ENCODE measurements at regions not wholly inside any gene's neighbourhood (a gene's known extent, or its start where the extent isn't known, plus 50 kb on each side); places are given as distances from the start of the nearest gene placed in this dataset.

DNA sequence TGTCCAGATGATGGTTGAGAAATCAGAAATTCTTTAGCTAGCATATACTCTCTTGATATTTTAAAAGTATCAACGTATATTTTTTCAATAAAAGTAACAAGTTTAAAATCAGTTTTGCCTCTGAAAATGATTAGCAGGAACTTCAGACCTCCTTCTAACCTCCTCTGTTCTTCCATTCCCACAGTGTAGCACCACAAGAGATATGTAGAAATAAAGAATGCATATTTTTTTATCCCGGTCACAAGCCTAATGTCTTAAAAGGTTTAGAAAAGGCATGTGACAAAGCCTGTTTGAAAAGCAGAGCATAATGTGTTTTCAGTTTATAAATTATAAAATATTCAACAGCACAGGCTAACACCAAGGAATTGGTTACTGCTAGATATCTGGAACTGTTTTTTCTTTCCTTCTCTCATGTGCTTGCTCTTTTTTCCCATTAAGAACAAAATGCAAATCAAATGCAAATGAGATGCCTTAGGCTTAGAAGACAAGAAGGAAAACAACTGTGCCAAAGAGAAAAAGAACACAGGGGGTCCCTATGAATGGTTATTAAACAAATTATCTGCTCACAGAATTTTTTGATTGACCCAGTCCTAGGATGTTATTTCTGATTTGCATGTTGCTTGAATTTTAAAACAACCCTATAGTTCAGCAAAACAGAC, 351.7 kb upstream of the FAM241A start:
- Histone ChIP-seq H3F3A (ENCODE audit: insufficient read depth, low read length, poor library complexity, severe bottlenecking) (peaks cover 3% of the 10 kb centered on the region), H3K4me2 (ENCODE audit: low read length) (no peak overlapping the region)

DNA sequence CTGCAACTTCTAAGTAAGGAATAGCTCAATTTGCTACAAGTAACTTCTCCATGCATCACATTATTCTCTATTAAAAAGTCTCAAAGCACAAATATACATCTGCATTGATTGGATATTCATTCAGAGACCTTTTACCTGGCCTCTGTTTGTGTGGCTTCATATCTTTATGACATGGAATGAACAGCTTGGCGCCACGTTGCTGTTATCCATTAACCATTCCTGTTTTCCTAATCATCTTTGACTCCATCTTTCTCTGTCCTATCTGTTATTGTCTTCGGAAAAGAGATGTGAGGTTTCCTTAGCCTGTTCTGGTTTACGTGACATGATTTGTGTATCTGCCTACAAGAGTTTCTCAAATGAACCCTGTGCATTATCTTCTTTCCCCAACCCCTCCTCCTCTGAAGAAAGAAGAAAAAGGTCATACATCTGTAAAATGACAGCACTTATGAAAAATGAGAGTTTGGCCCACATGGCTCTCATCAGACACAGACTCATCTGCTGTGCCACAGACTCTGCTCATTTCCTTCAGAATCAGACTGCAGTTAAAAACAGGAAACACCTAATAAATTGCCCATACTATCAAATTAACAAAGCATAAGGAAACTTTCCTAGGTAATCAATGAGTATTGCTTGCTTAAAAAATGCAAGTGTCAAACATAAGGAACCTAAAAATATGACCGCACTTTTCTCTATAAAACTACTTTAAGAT, 347.6 kb upstream of the FAM241A start:
- no peaks in the 10 kb centered on the region for H3K9me2 ChIP-seq (ENCODE audit: insufficient read depth, low read length)
- no peak overlapping the region for H3K9ac ChIP-seq (ENCODE audit: low read length)
- H3K36me3 ChIP-seq (ENCODE audit: insufficient read depth, low read length), result no peaks in the 10 kb centered on the region
- no peak overlapping the region for H2AFZ ChIP-seq (ENCODE audit: low read depth, low read length)
- H4K20me1 ChIP-seq (ENCODE audit: insufficient read depth), result no peaks in the 10 kb centered on the region
- H3K4me2 ChIP-seq (ENCODE audit: low read length), result no peak overlapping the region
- H3K27ac ChIP-seq (ENCODE audit: low read length), result no peak overlapping the region
- H3K79me2 ChIP-seq (replicated peaks; ENCODE audit: insufficient read depth, low read length), result no peaks in the 10 kb centered on the region
- peaks cover 3% of the 10 kb centered on the region for H3F3A ChIP-seq (ENCODE audit: insufficient read depth, low read length, poor library complexity, severe bottlenecking)
- no peak overlapping the region for H3K4me3 ChIP-seq (ENCODE audit: low read length)
- no peaks in the 10 kb centered on the region for H3K27me3 ChIP-seq (ENCODE audit: insufficient read depth, low read depth, low read length)
- no peak for TF ChIP-seq EZH2 (IDR thresholded peaks at IDR 0.05; ENCODE audit: borderline replicate concordance, insufficient read depth, low read length, poor library complexity, severe bottlenecking)
- TF ChIP-seq, protein P1, sequence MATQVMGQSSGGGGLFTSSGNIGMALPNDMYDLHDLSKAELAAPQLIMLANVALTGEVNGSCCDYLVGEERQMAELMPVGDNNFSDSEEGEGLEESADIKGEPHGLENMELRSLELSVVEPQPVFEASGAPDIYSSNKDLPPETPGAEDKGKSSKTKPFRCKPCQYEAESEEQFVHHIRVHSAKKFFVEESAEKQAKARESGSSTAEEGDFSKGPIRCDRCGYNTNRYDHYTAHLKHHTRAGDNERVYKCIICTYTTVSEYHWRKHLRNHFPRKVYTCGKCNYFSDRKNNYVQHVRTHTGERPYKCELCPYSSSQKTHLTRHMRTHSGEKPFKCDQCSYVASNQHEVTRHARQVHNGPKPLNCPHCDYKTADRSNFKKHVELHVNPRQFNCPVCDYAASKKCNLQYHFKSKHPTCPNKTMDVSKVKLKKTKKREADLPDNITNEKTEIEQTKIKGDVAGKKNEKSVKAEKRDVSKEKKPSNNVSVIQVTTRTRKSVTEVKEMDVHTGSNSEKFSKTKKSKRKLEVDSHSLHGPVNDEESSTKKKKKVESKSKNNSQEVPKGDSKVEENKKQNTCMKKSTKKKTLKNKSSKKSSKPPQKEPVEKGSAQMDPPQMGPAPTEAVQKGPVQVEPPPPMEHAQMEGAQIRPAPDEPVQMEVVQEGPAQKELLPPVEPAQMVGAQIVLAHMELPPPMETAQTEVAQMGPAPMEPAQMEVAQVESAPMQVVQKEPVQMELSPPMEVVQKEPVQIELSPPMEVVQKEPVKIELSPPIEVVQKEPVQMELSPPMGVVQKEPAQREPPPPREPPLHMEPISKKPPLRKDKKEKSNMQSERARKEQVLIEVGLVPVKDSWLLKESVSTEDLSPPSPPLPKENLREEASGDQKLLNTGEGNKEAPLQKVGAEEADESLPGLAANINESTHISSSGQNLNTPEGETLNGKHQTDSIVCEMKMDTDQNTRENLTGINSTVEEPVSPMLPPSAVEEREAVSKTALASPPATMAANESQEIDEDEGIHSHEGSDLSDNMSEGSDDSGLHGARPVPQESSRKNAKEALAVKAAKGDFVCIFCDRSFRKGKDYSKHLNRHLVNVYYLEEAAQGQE (IDR thresholded peaks at IDR 0.05; ENCODE audit: borderline replicate concordance), result no peak
- TF ChIP-seq RAD21 (conservative IDR thresholded peaks at IDR 0.05), result no peak
- no peak for TF ChIP-seq EP300 (conservative IDR thresholded peaks at IDR 0.05; ENCODE audit: poor library complexity, severe bottlenecking)
- TF ChIP-seq POLR2AphosphoS5 (IDR thresholded peaks at IDR 0.05), result no peak
- TF ChIP-seq, protein P2, sequence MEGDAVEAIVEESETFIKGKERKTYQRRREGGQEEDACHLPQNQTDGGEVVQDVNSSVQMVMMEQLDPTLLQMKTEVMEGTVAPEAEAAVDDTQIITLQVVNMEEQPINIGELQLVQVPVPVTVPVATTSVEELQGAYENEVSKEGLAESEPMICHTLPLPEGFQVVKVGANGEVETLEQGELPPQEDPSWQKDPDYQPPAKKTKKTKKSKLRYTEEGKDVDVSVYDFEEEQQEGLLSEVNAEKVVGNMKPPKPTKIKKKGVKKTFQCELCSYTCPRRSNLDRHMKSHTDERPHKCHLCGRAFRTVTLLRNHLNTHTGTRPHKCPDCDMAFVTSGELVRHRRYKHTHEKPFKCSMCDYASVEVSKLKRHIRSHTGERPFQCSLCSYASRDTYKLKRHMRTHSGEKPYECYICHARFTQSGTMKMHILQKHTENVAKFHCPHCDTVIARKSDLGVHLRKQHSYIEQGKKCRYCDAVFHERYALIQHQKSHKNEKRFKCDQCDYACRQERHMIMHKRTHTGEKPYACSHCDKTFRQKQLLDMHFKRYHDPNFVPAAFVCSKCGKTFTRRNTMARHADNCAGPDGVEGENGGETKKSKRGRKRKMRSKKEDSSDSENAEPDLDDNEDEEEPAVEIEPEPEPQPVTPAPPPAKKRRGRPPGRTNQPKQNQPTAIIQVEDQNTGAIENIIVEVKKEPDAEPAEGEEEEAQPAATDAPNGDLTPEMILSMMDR (IDR thresholded peaks at IDR 0.05; ENCODE audit: poor library complexity, severe bottlenecking), result no peak
- no peak for TF ChIP-seq TAF1 (IDR thresholded peaks at IDR 0.05; ENCODE audit: low read depth)
- TF ChIP-seq MXI1 (conservative IDR thresholded peaks at IDR 0.05; ENCODE audit: poor library complexity, severe bottlenecking), result no peak
- no peak for TF ChIP-seq SMC3 (conservative IDR thresholded peaks at IDR 0.05; ENCODE audit: poor library complexity)
- H3K9me3 ChIP-seq (ENCODE audit: low read length), result no peaks in the 10 kb centered on the region

More for the DNA sequence above, 351.7 kb upstream of the FAM241A start:
- no peaks in the 10 kb centered on the region for H4K20me1 ChIP-seq (ENCODE audit: insufficient read depth)
- no peak overlapping the region for H2AFZ ChIP-seq (ENCODE audit: low read depth, low read length)
- H3K4me3 ChIP-seq (ENCODE audit: low read length), result no peak overlapping the region
- H3K79me2 ChIP-seq (replicated peaks; ENCODE audit: insufficient read depth, low read length), result no peaks in the 10 kb centered on the region
- H3K9ac ChIP-seq (ENCODE audit: low read length), result no peak overlapping the region
- no peak overlapping the region for H3K27ac ChIP-seq (ENCODE audit: low read length)
- TF ChIP-seq POLR2AphosphoS5 (IDR thresholded peaks at IDR 0.05), result no peak
- no peaks in the 10 kb centered on the region for H3K27me3 ChIP-seq (ENCODE audit: insufficient read depth, low read depth, low read length)
- no peaks in the 10 kb centered on the region for H3K9me3 ChIP-seq (ENCODE audit: low read length)
- H3K36me3 ChIP-seq (ENCODE audit: insufficient read depth, low read length), result no peaks in the 10 kb centered on the region
- no peaks in the 10 kb centered on the region for H3K9me2 ChIP-seq (ENCODE audit: insufficient read depth, low read length)
